Natural killer cell (primary cell): ENCODE measurements at regions not wholly inside any gene's neighbourhood (a gene's known extent, or its start where the extent isn't known, plus 50 kb on each side); places are given as distances from the start of the nearest gene placed in this dataset.

ENCODE experiments used
- ATAC-seq, 3 donors: fragments of 150-1000 bp in 2 of 3; fragments of 200-7000 bp in 1 of 3; cut with Tn5 transposase; 1 replicate in 1 of 3; 2 replicates in 2 of 3; pipeline ENCODE4 v1.10.0; 2021; ENCODE audit warnings: mild to moderate bottlenecking in 2 of 3, moderate library complexity in 2 of 3
- DNase-seq, 2 donors: peaks; one replicate each; pipeline versions ENCODE4 v3.0.0 to v3.0.0-alpha.2; 2013 to 2021; ENCODE audit warnings: mixed read lengths in 1 of 2
- H3K27ac ChIP-seq: one replicate; pipeline ENCODE4 v1.5.1; 2013; ENCODE audit warnings: mild to moderate bottlenecking, low read length
- H3K27me3 ChIP-seq: one replicate; pipeline ENCODE4 v1.6.1; 2013; ENCODE audit warnings: low read length; ENCODE audit not compliant: control insufficient read depth, insufficient read depth
- H3K36me3 ChIP-seq: one replicate; pipeline ENCODE4 v1.6.1; 2013; ENCODE audit warnings: low read length; ENCODE audit not compliant: control insufficient read depth, insufficient read depth
- H3K4me1 ChIP-seq: one replicate; pipeline ENCODE4 v1.6.1; 2013; ENCODE audit warnings: low read length; ENCODE audit not compliant: control insufficient read depth, insufficient read depth
- H3K4me3 ChIP-seq: one replicate; pipeline ENCODE4 v1.5.1; 2013; ENCODE audit warnings: low read length
- H3K9me3 ChIP-seq: one replicate; pipeline ENCODE4 v1.6.1; 2013; ENCODE audit warnings: low read length; ENCODE audit not compliant: control insufficient read depth, insufficient read depth
- H3K27ac Mint-ChIP-seq, 2 donors: one replicate each; pipeline ENCODE4 v1.8.0; 2022; ENCODE audit warnings: mild to moderate bottlenecking in 2 of 2, mixed read lengths in 2 of 2, moderate library complexity in 1 of 2
- H3K27me3 Mint-ChIP-seq, 2 donors: one replicate each; pipeline ENCODE4 v1.8.0; 2022; ENCODE audit warnings: low read depth in 2 of 2, mixed read lengths in 2 of 2
- H3K36me3 Mint-ChIP-seq: one replicate; pipeline ENCODE4 v1.8.0; 2022; ENCODE audit warnings: mixed read lengths
- H3K4me1 Mint-ChIP-seq, 2 donors: one replicate each; pipeline ENCODE4 v1.8.0; 2022; ENCODE audit warnings: mixed read lengths in 2 of 2
- H3K4me3 Mint-ChIP-seq: one replicate; pipeline ENCODE4 v1.8.0; 2022; ENCODE audit warnings: mild to moderate bottlenecking, moderate library complexity, mixed read lengths
- H3K9me3 Mint-ChIP-seq, 2 donors: one replicate each; pipeline ENCODE4 v1.8.0; 2022; ENCODE audit warnings: mixed read lengths in 2 of 2
- CTCF ChIP-seq: fragments of 200-600 bp; IDR thresholded peaks from one replicate; pipeline ENCODE4 v1.8.0; 2022; ENCODE audit warnings: antibody characterized with exemption
- WGBS: methylation state at CpG from one replicate; pipeline ENCODE4 v1.1.7; 2013; ENCODE audit warnings: missing lambda C conversion rate; ENCODE audit not compliant: insufficient coverage; 5-methylcytosine and 5-hydroxymethylcytosine counted together
- intact Hi-C: fragments of 100-400 bp; cut with micrococcal nuclease; formaldehyde crosslinking; loops from one replicate; pipeline ENCODE4 v1.14.2; 2022

- no peak for TF ChIP-seq CTCF
- H3K27ac Mint-ChIP-seq = no peak overlapping the region
- DNase-seq (no peak), ATAC-seq (no peak)
- no peak overlapping the region for H3K27ac ChIP-seq
- no peaks in the 10 kb centered on the region for H3K27me3 Mint-ChIP-seq
- intact Hi-C loops = no loop called here
- H3K4me1 Mint-ChIP-seq = no peaks in the 10 kb centered on the region
- H3K4me3 ChIP-seq = no peak overlapping the region
- no peaks in the 10 kb centered on the region for H3K4me1 ChIP-seq
- H3K36me3 Mint-ChIP-seq = no peaks in the 10 kb centered on the region
- H3K9me3 ChIP-seq = peaks cover 5% of the 10 kb centered on the region
- 73% methylated on average over 1 of the region's 4 CpGs for WGBS
- H3K36me3 ChIP-seq = no peaks in the 10 kb centered on the region
- H3K9me3 Mint-ChIP-seq = peaks cover 2 to 12% of the 10 kb centered on the region in 2 donors
- no peaks in the 10 kb centered on the region for H3K27me3 ChIP-seq
- no peak overlapping the region for H3K4me3 Mint-ChIP-seq
Measured at GRCh38 chr13:62087124-62087523, 671.5 kb upstream of the PCDH20 start.

GRCh38 chr13:62085337-62086229 lies 669.9 kb upstream of the PCDH20 start:
- H3K4me1 ChIP-seq = no peaks in the 10 kb centered on the region
- Mint-ChIP-seq H3K4me1 (no peaks in the 10 kb centered on the region), H3K36me3 (no peaks in the 10 kb centered on the region), H3K4me3 (no peak overlapping the region), H3K9me3 (peaks cover 2 to 12% of the 10 kb centered on the region in 2 donors), H3K27me3 (no peaks in the 10 kb centered on the region), H3K27ac (no peak overlapping the region)
- H3K27ac ChIP-seq = no peak overlapping the region
- no peak for TF ChIP-seq CTCF
- ATAC-seq (no peak), DNase-seq (no peak)
- H3K4me3 ChIP-seq = no peak overlapping the region
- H3K27me3 ChIP-seq = no peaks in the 10 kb centered on the region
- 69% methylated on average over 3 of the region's 5 CpGs for WGBS
- H3K36me3 ChIP-seq = no peaks in the 10 kb centered on the region
- peaks cover 5% of the 10 kb centered on the region for H3K9me3 ChIP-seq
- intact Hi-C loops = no loop called here

GRCh38 chr13:62084728-62085127 lies 669.1 kb upstream of the PCDH20 start:
- TF ChIP-seq CTCF = no peak
- no peak for DNase-seq
- intact Hi-C loops = no loop called here
- no peaks in the 10 kb centered on the region for H3K36me3 Mint-ChIP-seq
- H3K27me3 Mint-ChIP-seq = no peaks in the 10 kb centered on the region
- H3K27ac Mint-ChIP-seq = no peak overlapping the region
- no peak overlapping the region for H3K27ac ChIP-seq
- H3K4me3 ChIP-seq = no peak overlapping the region
- H3K27me3 ChIP-seq = no peaks in the 10 kb centered on the region
- H3K4me1 Mint-ChIP-seq = no peaks in the 10 kb centered on the region
- H3K9me3 Mint-ChIP-seq = peaks cover 6 to 15% of the 10 kb centered on the region in 2 donors
- no peaks in the 10 kb centered on the region for H3K4me1 ChIP-seq
- no peak overlapping the region for H3K4me3 Mint-ChIP-seq
- no peaks in the 10 kb centered on the region for H3K9me3 ChIP-seq
- no peaks in the 10 kb centered on the region for H3K36me3 ChIP-seq
- no peak for ATAC-seq

GRCh38 chr13:62067821-62068220 lies 652.2 kb upstream of the PCDH20 start:
- Mint-ChIP-seq H3K9me3 (peaks cover 9 to 21% of the 10 kb centered on the region in 2 donors), H3K36me3 (peaks cover 3% of the 10 kb centered on the region), H3K4me3 (no peak overlapping the region), H3K4me1 (no peaks in the 10 kb centered on the region), H3K27me3 (no peaks in the 10 kb centered on the region), H3K27ac (no peak overlapping the region)
- no peaks in the 10 kb centered on the region for H3K27me3 ChIP-seq
- WGBS = 85% methylated on average over 1 of the region's 4 CpGs
- no peaks in the 10 kb centered on the region for H3K9me3 ChIP-seq
- H3K4me3 ChIP-seq = no peak overlapping the region
- no peak for TF ChIP-seq CTCF
- no peaks in the 10 kb centered on the region for H3K4me1 ChIP-seq
- DNase-seq (no peak), ATAC-seq (no peak)
- no peaks in the 10 kb centered on the region for H3K36me3 ChIP-seq
- intact Hi-C loops = no loop called here
- H3K27ac ChIP-seq = no peak overlapping the region
